HG02970 (cell line): ENCODE measurements at regions not wholly inside any gene's neighbourhood (a gene's known extent, or its start where the extent isn't known, plus 50 kb on each side); places are given as distances from the start of the nearest gene placed in this dataset.

Source experiments
- ATAC-seq: cut with Tn5 transposase; IDR thresholded peaks from one replicate; pipeline ENCODE4 v1.9.1; 2021; ENCODE audit warnings: mild to moderate bottlenecking, moderate library complexity, moderate number of reproducible peaks; ENCODE audit not compliant: unreplicated experiment, low FRiP score

GRCh38 chr5:114007678-114008077 lies 354.2 kb upstream of the KCNN2 start:
- no peak for ATAC-seq

- ATAC-seq = no peak
Measured at GRCh38 chr5:114010362-114010761, 351.5 kb upstream of the KCNN2 start.

DNA sequence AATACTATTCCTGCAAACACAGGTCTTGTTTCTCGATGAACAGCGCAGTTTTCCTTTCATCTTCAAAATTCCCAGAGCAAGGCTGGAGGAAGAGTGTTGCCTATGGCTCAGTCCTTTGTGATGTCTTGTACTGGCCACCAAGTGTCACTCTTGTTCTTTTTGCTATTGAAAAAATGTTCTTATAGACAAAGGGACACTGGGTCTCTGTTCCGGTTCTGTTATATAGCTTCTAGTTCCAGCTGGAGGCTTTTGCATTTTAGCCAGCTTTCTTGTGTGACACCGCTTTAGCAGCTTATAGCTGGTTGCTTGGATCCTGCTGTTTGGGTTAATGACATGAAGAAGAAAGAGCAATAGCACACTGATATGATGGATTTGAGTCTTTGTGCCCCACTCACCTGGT lies 343.7 kb upstream of the KCNN2 start:
- ATAC-seq = no peak

DNA sequence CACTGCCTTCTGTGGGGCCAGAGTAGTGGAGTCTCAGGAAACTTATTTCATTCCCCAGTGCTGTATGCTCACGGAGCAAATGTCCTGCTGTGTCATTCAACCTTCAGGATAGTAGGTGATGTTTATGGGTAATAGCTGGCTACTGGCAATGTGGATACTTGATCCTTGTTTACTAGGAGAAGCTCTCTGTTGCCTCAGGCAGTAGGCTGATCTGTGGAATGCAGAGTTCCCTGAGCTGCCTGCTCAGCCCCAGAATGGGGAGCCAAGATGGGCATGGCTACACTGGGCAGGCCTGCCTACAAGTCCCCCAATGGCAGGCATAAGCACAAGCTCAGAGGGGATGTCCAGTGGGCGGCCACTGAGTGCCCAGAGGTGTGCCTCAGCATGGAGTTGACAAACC lies 323.1 kb upstream of the KCNN2 start:
- ATAC-seq = no peak

DNA sequence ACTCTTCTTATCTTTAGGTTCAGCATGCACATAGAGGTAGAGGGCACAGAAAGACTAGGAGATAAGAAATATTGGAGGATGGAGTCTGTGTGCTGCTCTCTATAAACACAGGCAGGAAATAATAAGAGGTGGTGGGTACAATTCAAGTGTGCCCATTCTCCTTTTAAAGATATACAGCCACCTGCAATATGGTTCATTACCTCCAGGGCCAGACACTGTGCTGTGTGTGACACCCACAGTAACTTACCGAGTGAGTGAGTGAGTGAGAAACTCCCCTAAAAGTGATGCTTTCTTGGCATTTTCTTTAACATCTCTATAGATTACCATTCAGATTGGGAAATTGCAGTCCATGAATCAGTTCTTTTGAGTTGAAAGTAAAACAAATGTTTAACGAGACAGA lies 311.8 kb upstream of the KCNN2 start:
- ATAC-seq = no peak

DNA sequence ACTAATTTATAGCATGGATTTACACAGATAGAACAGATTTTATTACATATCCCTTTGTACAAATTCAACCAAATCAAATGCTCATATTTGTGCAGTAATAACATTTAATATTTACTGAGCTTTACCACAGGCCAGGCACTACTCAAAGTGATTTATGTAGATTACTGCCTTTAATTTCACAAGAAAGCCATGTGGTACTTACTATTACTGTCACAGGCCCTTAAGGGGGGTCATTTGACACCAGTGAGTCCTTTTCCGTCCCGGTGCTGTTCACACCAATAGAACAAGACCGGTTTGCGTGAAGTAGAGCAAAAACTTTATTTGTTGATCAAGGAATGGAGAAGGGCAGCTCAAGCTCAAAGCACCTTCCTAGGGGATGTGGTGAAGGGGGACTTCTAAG lies 308.5 kb upstream of the KCNN2 start:
- ATAC-seq = no peak

DNA sequence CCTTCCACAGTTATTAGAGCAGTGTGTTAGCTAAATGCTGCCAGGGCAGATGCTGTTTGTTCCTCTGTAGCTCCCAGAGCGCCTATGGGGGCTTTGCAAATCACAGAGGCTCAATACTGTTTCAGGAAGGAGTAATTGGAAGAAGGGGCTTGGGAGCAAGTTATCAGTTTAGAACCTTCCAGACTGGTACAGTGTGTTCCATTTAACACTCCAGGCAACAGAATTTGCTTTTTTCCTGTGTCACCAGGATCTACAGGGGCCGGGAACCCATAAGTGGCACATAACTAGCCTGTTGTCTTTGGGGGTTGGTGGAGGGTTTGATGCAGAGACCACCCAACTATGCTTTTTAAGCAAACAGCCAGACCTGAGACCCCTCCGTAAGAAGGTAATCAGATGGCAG lies 307.3 kb upstream of the KCNN2 start:
- no peak for ATAC-seq

- no peak for ATAC-seq
Measured at GRCh38 chr5:114055318-114056184, 306.3 kb upstream of the KCNN2 start.

DNA sequence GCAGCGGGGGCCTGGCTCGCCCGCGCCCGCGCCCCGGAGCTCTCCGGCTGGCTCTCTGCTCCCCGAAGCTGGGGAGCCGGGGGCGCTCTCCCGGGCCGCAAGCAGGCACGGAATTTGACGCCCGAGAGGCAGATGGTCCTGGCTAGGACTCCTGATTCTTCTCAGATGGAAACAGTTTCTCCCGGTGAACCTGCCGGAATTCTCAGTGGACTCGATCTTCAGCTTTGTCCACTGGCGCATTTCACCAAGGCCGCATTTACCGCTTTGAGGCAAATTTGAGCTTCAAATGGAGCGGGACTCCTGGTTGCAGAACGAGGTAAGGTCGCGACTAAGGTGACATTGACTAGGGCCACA lies 305.7 kb upstream of the KCNN2 start:
- no peak for ATAC-seq

GRCh38 chr5:114060866-114061265 lies 301.0 kb upstream of the KCNN2 start:
- no peak for ATAC-seq

DNA sequence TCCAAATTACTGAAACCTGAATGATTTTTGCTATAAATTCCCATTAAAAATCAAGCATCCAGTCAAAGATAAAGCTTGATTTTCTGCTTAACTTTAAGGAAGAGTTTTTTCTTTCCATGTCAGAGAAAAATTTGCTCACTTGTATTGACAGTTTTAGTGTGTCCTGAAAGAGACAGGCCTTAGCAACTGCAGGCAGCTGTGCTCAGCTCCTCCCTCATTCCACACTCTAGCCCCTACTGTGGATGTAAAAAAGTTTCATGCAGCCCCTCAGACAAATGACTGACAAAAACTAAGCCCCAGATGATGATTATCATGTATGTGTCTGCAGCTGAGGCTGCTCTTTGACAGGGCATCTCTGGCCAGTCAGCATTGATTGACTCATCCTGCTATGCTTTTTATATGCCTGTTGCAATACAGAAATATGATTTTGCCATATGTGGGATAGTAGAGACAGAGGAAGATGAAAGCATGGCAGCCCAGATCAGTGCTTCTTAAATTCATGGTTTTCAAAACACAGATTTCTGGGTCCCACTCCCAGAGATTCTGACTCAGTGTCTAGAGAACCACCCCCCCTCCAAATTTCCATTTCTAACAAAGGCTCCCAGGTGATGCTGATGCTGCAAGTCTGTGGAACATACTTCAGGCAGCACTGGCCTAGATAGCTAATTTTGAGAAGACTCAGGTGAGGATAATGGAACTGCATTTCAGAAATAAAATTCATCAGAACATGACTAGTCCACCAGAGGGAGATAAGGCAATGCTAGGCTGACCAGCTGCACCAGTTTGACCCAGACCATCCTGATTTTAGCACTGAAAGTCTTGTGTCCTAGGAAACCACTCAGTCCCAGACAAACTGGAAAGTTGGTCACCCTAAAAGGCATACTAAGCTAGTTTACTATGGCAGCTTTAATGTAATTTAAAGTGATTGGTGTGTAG lies 298.7 kb upstream of the KCNN2 start:
- ATAC-seq = no peak

DNA sequence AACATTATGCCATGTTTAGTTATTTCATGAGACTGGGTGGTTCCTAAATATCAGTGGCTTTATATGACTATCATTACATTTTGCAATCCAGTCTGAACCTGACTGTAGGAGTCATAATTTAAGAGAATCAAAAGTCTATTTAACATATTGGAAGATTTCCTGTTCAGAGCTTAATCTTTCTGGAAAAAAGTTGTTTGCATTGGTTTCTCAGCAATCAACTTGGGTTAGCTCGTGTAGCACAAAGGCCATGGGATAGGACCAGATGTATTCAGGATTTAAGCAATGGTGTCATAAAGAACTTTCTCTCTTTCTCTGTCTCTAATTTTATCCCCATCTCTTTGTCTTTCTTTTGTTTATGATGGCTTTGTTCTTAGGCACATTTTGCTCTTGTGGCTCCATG lies 296.0 kb upstream of the KCNN2 start:
- ATAC-seq = no peak

DNA sequence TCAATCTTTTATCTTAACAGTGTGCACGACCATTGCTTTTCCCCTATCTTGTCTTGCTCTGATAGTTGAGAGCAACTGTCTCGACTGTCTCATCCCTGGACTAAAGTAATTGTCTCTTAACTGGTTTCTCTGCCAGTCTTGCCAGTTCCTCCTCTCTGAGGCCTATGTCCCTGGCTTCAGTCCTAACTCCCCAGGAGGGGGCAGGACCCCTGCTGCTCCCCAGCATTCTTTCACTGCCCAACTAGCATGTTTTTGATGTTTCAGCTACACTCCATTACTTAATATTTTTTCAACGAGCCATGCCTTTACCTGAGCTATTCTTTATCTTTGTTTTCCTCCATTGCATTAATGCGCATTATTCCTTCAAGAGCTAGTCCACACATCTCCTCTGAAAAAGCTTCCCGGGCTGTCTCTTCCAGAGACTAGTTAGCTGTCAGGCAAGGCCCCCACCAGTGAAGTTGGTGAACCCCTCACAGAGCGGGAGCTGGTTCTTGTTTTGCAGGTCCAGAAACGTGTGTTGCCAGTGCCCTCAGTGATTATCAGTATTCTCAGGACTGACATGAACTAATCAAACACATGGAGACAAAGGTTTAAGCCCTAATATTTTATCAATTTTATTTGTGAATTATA lies 291.7 kb upstream of the KCNN2 start:
- no peak for ATAC-seq

DNA sequence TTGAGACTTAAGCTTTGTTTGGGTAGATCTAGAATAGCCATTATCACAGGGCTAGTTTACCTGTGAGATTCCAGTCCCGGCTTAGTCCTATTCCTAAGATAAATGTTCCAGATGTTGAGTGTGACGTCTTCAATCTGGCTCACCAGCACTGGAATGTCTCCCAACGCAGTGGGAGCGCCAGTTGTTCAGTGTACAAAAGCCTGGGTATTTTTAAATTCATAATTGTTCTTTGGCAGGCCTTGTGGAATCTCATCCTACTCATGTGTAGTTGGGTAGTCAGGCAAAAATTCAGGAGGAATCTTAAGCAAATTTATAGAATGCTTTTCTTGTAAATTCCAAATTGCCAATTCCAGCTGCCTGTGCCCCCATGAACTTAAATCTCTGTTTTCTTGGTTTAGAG lies 272.6 kb upstream of the KCNN2 start:
- ATAC-seq = no peak

DNA sequence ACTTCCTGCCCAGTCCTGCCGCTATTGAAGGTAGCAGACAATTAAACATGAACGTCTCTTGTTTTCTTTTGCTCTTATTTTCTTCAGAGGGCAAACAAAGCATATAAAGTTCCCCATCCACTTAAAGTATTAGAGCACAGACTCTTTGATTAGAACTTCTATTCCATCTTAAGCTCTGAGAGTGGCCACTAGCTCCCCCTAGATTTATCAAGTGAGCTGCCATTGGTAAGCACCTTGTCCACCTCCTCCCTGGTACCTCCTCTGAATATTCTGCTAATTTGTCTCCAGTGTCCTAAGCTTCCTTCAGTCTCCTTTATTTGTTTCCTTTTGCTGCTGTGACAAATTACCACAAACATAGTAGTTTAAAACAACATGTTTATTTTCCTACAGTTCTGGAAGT lies 264.3 kb upstream of the KCNN2 start:
- ATAC-seq = no peak

GRCh38 chr5:114099161-114099560 lies 262.7 kb upstream of the KCNN2 start:
- ATAC-seq = no peak

DNA sequence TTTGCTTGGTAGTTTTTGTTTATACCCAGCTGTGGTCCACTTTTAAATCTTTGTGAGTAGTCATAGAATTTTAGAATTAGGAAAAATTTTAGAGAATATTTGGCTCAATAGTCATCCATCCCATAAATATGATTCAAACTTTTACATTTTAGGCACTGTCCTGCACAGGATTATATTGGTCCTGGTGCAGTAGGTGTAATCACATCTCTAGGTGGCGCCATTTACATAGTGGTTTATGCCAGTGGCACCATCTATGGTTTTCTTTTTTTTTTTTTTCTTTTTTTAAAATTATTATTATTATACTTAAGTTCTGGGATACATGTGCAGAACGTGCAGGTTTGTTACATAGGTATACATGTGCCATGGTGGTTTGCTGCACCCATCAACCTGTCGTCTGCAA lies 260.7 kb upstream of the KCNN2 start:
- no peak for ATAC-seq

DNA sequence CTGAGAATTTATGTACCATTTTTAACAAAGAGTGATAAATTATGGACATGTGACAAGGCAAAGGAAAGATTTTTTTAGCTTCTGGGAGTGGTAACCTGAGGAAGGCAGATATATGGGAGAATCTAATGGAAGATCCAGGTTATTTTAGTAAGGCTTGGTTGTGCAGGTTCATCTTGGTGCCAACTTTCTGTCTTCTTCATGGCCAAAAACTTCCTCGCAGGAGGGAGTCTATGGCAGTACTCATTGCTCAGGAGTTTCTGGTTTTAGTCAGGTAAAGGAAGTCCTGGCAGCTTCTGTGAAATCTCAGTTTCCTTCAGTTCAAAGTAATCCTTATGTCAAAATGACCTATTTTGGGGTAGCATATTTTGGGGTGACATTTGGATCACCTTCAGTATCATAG lies 248.3 kb upstream of the KCNN2 start:
- ATAC-seq = no peak

GRCh38 chr5:114116981-114117380 lies 244.9 kb upstream of the KCNN2 start:
- ATAC-seq = no peak

DNA sequence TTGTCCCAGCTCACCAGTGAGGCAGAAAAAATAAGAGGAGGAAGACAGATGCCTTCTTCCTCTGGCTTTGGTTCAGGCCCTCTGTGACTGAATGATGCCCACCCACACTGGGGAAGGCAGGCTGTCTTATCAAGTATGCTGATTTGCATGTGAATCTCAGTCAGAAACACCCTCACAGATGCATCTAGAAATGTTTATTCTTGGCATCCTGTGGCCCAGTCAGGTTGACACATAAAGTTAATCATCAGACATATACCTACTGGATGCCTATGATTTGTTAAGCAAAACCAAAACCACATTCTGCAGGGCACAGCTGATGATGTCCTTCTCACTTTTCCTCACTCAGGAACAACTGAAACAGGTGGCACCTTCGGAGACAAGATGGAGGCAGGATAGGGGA lies 243.4 kb upstream of the KCNN2 start:
- ATAC-seq = no peak

GRCh38 chr5:114120166-114120565 lies 241.7 kb upstream of the KCNN2 start:
- ATAC-seq = no peak
